DOHH2 (cell line): ENCODE measurements at regions not wholly inside any gene's neighbourhood (a gene's known extent, or its start where the extent isn't known, plus 50 kb on each side); places are given as distances from the start of the nearest gene placed in this dataset.

Experiments used
- EZH2phosphoT487 ChIP-seq: fragments of 200-600 bp; sonication (generic); IDR thresholded peaks from 2 replicates; pipeline ENCODE4 v1.6.1; 2017; ENCODE audit warnings: borderline replicate concordance, mild to moderate bottlenecking, antibody characterized with exemption, low read length, moderate library complexity, mixed read lengths
- TF ChIP-seq, protein P1 (sequence below): fragments of 200-600 bp; sonication (generic); IDR thresholded peaks from one replicate; pipeline ENCODE4 v1.5.1; 2014; ENCODE audit warnings: antibody characterized with exemption, mild to moderate bottlenecking, low read depth, low read length; ENCODE audit not compliant: poor library complexity, severe bottlenecking

DNA sequence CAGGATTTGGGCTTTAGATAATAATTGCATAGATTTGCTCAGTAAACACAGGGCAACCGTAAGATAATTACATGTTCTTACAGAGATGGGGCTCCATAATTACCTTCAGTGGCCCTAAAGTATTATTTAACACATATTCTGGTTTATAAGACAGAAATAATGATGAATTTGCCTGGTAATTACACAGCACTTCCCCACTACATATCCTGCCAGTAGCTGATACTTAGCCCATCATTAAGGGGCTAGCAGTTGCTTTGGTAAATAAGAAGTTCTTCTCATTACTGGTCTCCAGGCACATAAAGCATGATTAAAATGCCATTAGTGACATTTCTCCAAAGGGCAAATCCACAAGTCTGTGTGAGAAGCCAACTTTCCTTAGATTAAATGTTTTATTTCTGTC is 158.7 kb downstream of the NUAK1 start:
- TF ChIP-seq EZH2phosphoT487 = no peak
- TF ChIP-seq, protein P1, sequence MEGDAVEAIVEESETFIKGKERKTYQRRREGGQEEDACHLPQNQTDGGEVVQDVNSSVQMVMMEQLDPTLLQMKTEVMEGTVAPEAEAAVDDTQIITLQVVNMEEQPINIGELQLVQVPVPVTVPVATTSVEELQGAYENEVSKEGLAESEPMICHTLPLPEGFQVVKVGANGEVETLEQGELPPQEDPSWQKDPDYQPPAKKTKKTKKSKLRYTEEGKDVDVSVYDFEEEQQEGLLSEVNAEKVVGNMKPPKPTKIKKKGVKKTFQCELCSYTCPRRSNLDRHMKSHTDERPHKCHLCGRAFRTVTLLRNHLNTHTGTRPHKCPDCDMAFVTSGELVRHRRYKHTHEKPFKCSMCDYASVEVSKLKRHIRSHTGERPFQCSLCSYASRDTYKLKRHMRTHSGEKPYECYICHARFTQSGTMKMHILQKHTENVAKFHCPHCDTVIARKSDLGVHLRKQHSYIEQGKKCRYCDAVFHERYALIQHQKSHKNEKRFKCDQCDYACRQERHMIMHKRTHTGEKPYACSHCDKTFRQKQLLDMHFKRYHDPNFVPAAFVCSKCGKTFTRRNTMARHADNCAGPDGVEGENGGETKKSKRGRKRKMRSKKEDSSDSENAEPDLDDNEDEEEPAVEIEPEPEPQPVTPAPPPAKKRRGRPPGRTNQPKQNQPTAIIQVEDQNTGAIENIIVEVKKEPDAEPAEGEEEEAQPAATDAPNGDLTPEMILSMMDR = no peak
